GM10248 (cell line): ENCODE measurements at regions not wholly inside any gene's neighbourhood (a gene's known extent, or its start where the extent isn't known, plus 50 kb on each side); places are given as distances from the start of the nearest gene placed in this dataset.

Experiments
- CTCF ChIA-PET: fragments of 300-600 bp; sonication (Branson Sonifier 250); formaldehyde crosslinking; extraction: SDS; loops from one replicate; lab custom pipeline; 2021; ENCODE audit warnings: antibody characterized with exemption; lab: Yijun Ruan, JAX
- POLR2A ChIA-PET: fragments of 350-650 bp; sonication (Branson Sonifier 250); formaldehyde crosslinking; extraction: SDS; loops from one replicate; lab custom pipeline; 2020; ENCODE audit warnings: antibody characterized with exemption; lab: Yijun Ruan, JAX
- DNase-seq: peaks from one replicate; pipeline ENCODE4 v3.0.0; 2012; ENCODE audit errors: extremely low spot score
- CTCF ChIP-seq: IDR thresholded peaks from 2 replicates; pipeline ENCODE4 v1.5.1; 2012; ENCODE audit warnings: mild to moderate bottlenecking, low read depth; ENCODE audit errors: extremely low read depth, missing control alignments, control extremely low read depth

- TF ChIP-seq CTCF: peak; percentile 63
- peak; percentile 32 for DNase-seq
- CTCF ChIA-PET: interaction anchor here (0.6 to 4.4 kb wide), 41 partner anchors 10 to 595 kb away, joined by 3 to 56 read pairs (median 4); no protein-coding TSS in a partner anchor
- POLR2A ChIA-PET: no interaction called here
Measured at GRCh38 chr3:99172736-99173657, 271.5 kb upstream of the DCBLD2 start.

- no peak for TF ChIP-seq CTCF
- ChIA-PET CTCF (interaction anchor here (0.9 to 4.4 kb wide), 6 partner anchors 9 to 149 kb away, joined by 3 to 56 read pairs (median 14); no protein-coding TSS in a partner anchor), POLR2A (no interaction called here)
- no peak for DNase-seq
Measured at GRCh38 chr3:99171800-99172199, 270.3 kb upstream of the DCBLD2 start.

GRCh38 chr3:99170867-99171517 lies 269.5 kb upstream of the DCBLD2 start:
- ChIA-PET POLR2A (no interaction called here), CTCF (interaction anchor here (0.9 to 1.1 kb wide), 3 partner anchors 18 to 353 kb away, joined by 3 to 4 read pairs (median 3); no protein-coding TSS in a partner anchor)
- DNase-seq: no peak
- TF ChIP-seq CTCF: no peak

GRCh38 chr3:99167071-99167470 lies 265.6 kb upstream of the DCBLD2 start:
- POLR2A ChIA-PET: no interaction called here
- TF ChIP-seq CTCF: no peak
- DNase-seq: no peak
- CTCF ChIA-PET: interaction anchor here (1.8 kb wide), 1 partner anchor 19 kb away, joined by 5 read pairs; no protein-coding TSS in a partner anchor

- TF ChIP-seq CTCF: no peak
- DNase-seq: no peak
- POLR2A ChIA-PET: no interaction called here
- CTCF ChIA-PET: interaction anchor here (0.8 to 4.7 kb wide), 2 partner anchors 10 to 20 kb away, joined by 3 to 29 read pairs; no protein-coding TSS in a partner anchor
Measured at GRCh38 chr3:99163314-99163713, 261.8 kb upstream of the DCBLD2 start.

- CTCF ChIA-PET: interaction anchor here (1.5 kb wide), 1 partner anchor 14 kb away, joined by 6 read pairs; no protein-coding TSS in a partner anchor
- TF ChIP-seq CTCF: no peak
- no peak for DNase-seq
- POLR2A ChIA-PET: no interaction called here
Measured at GRCh38 chr3:99159220-99159762, 257.8 kb upstream of the DCBLD2 start.
